ENCODE measurements at regions not wholly inside any gene's neighbourhood (a gene's known extent, or its start where the extent isn't known, plus 50 kb on each side); places are given as distances from the start of the nearest gene placed in this dataset.

DNA sequence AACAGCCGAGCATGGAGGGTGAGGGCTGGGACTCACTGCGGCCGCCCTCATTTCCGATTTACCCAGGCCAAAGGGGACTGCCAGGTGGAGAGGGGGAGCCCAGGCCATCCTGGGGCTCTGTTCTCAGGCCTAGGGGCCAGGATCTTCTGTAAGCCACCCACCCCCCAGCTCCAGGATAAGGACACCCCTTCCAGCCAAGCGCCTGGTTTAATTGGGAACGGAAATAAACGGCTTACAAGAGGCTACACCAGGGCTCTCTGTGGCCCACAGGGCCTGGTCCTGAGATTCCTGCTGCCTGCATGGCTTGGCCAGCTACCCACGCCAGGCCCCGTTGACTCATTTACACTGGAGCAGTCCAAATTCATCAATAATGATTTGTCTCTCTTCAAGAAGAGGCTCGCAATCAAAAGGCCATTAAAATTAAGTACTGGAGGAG, 68.1 kb upstream of the TOP1 start:
- intact Hi-C loops (cut with DNase I): no loop called here
- peak in 3 of 42 donors; percentile 4 to 33 (median 31) for DNase-seq

DNA sequence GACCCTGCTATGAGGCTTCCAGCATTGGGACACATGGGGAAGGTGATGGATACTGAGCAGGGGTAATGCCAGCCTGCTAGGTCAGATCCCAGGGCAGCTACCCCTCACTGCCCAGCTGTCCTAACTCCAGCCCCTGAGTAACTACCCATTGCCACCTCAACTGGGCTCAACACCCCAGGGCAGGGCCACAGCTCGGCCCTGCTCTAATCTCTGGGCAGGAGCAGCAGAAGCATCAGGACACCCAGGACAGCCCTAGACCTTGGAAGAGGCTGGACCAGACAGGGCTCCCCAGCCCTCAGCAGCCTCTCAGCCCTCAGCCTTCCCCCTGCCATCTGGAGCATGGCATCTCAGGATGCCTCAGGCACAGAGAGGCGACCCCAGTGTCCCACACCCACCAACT, 67.4 kb upstream of the TOP1 start:
- intact Hi-C loops (cut with DNase I): no loop called here
- peak in 1 of 42 donors; percentile 20 for DNase-seq

DNA sequence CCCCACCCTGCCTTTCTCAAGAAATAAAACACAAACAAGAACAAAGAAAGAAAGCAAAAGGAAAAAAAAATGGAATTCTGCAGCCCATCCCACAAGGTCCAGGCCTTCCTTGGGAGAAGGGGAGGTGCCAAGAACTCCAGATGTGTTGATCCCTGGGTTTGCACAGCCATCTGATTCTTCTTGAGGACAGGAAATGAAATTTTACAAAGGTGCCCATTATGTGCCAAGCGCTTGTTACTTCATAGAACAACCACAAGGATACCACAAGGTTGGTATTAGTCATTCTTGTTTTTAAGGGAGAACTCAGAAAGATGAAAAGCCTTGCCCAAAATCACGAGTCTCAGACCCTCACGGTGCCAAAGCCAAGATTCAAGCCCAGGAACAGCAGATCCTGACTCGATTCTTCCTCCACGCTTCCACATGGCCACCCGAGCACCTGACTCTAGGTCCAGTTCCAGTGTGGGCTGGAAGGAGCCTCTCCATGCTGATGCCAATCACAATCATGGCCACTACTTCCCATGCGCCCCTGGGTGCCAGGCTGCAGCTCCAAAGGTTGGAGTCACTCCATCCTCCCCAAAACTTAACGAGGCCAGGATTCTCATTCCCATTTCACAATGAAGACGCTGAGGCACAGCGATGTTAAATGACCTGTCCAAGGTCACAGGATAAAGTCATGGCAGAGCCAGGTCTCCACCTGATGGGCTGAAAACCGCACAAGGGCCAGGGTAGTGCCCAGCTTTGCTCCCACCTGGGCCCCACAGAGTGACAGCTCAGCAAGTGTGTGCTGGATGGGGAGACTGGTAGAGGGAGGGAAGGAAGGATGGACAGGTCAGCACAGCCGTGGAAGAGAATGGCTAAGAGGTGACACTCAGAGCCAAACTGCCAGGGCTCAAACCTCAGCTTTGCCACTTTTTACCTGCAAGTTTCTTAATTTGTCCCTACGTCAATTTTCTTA, 66.7 kb upstream of the TOP1 start:
- intact Hi-C loops (cut with DNase I): no loop called here
- peak in 2 of 42 donors; percentile 25 to 34 for DNase-seq

DNA sequence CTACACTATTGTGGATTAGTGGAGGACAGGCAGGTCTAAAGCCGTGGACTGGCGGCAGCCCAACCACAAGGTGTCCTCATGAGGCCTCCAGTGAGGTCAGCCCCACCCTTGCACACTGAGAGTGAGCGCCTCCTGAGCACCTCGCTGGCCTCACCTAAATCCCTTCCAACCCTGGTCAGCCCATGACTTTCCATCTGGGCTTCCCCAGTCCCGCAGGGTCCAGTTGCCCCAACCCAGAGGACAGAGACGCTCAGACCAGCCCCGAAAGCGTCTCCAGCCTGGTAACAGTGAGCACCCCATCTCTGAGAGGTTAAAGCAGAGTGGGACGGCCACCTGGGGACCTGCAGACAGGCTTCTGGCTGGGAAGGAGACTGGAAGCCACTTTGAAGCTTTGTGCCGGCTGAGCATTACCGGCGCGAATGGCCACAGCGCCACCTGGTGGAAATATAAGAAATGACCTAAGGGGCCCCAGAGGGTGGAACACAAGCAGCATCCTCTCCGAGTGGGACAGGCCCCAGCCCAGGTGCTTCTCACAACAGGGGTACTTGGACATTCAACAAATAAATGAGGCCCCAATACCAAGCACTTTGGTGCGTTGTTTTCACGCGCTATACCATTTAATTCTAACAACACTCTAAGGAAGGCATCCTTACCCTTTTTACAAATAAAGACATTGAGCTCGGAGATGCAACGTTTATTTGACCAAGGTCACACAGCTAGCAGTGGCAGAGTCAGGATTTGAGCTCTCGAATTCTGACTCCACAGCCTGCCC, 65.7 kb upstream of the TOP1 start:
- intact Hi-C loops (cut with DNase I): no loop called here
- DNase-seq: peak; percentile 45 to 91 (median 78)

DNA sequence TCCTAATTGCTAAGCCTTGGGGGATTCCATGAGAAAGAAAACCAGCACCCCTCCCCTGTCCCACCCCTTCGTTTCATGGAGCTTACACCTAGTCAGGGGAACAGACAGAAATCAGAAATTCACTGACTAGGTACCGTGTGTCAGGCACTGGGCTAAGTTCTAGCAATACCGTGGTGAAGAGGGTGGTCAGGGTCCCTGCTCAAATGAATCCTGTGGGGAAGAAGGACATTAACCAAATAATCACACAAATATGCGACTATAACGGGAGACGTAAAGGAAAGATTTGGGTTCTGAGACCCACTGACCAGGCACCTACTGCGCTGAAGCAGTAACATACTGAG, 65.1 kb upstream of the TOP1 start:
- peak in 2 of 42 donors; percentile 22 to 24 for DNase-seq
- intact Hi-C loops (cut with DNase I): no loop called here

DNA sequence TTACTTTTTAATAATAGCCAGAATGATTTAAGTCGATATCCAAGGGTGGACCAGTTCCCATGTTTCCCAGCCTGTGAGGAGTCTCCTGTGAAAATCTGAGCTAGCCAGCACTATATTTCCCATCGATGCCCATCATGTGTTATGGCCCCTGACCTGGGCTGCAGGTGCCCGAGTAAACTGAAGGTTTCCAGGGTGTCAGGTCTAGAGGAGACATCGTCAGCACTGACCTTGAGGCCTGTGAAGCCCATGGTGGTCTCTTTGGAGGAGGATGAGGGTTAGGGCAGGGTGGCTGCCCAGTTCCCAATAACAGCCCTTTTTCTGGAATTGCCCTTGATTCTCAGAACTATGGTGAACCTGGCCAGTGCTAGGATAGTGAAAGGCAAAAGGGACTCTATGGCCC, 63.0 kb upstream of the TOP1 start:
- intact Hi-C loops (cut with DNase I): loop anchor here (5.0 kb wide), 1 partner anchor 127 kb away; no protein-coding TSS in a partner anchor
- DNase-seq: peak in 3 of 42 donors; percentile 4 to 13 (median 7)

DNA sequence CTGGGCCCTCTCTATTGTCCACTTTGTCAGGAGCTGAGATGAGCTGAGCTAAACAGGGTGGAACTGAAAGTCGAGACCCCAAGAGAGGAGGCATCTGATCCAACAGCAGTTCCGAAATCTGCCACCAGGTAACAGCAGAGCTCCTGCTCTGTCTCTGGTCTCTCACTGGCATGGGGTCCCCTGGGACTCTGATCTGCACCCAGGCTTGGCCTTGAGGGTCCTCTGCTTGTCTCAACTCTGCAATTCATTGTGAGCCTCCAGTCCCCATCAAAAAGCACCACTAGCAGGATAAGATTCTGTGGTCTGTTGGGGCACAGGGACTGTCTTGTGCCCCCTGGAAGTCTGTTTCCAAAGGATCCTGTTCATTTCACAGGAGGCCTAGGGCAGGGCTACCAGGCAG, 62.5 kb upstream of the TOP1 start:
- peak in 3 of 42 donors; percentile 18 to 29 (median 20) for DNase-seq
- intact Hi-C loops (cut with DNase I): loop anchor here (5.0 kb wide), 1 partner anchor 126 kb away; no protein-coding TSS in a partner anchor

DNA sequence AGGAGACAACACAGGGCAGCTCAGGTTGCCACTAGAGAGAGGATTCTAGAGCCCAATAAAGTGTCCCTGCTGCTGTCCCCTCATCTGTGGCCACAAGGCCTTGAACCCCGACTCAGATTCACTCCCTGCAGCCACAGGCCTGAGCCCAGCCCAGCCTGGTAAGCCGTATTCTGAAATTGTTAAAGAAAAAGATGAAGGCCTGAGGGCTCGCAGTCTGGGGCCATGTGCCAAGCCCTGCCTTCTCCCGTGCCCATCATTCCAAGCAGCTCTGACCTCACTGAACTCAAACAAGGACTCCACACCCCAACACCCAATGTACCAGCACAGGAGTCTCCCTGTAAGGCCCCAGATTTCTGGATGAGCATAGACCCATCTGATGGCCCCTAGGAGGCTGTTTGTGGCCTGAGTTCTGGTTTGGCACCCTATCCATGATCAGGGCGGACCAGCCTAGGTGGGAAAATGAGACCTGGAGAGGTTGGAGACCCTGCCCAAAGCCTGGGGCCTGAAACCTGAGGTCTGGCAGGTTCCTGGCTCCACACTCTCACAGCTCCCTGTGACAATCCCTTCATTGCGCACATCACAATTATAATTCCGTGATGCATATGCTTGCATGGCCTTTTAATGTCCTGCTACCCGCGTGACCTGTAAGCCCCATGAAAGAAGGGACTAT, 62.0 kb upstream of the TOP1 start:
- intact Hi-C loops (cut with DNase I): loop anchor here (5.0 kb wide), 1 partner anchor 126 kb away; no protein-coding TSS in a partner anchor
- DNase-seq: peak in 3 of 42 donors; percentile 14 to 25 (median 21)

DNA sequence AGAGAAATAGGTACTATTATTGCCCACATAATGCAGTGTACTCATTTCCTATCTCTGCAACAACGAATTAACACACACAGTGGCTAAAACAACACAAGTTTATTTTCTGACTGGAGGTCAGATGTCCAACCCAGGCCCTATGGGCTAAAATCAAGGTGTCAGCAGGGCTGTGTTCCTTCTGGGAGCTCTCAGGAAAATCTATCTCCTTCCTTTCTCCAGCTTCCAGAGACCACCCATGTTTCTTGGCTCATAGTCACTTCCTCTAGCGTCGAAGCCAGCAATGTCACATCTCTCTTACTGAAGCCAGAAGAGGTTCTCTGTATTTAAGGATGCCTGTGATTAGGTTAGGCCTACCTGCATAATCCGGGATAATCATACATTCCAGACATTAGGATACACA, 60.9 kb upstream of the TOP1 start:
- intact Hi-C loops (cut with DNase I): loop anchor here (5.0 kb wide), 1 partner anchor 125 kb away; no protein-coding TSS in a partner anchor
- DNase-seq: peak in 2 of 42 donors; percentile 5 to 13

DNA sequence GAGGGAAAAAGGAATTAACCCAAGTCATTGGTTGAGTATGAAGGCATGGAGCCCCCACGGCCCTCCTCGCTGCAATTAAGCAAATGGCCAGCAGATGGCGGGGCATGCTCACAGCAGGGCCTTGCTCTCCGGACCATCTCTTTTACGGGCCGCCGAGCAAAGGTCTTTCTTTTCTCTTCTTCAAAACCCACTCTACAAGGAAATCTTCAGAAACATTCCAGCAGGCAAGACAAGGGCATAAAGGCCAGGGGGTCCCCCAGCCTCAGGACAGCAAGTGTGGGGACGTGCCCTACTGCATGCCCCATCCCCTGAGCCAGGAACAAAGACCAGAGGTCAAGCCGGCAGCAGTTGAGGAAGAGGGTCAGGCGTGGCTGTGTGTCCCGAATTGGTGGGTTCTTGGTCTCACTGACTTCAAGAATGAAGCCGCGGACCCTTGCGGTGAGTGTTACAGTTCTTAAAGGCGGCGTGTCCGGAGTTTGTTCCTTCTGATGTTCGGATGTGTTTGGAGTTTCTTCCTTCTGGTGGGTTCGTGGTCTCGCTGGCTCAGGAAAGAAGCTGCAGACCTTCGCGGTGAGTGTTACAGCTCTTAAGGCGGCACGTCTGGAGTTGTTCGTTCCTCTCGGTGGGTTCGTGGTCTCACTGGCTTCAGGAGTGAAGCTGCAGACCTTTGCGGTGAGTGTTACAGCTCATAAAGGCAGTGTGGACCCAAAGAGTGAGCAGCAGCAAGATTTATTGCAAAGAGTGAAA, 59.6 kb upstream of the TOP1 start:
- DNase-seq: peak; percentile 65 to 95 (median 88)
- intact Hi-C loops (cut with DNase I): loop anchor here (5.0 kb wide), 1 partner anchor 123 kb away; no protein-coding TSS in a partner anchor

DNA sequence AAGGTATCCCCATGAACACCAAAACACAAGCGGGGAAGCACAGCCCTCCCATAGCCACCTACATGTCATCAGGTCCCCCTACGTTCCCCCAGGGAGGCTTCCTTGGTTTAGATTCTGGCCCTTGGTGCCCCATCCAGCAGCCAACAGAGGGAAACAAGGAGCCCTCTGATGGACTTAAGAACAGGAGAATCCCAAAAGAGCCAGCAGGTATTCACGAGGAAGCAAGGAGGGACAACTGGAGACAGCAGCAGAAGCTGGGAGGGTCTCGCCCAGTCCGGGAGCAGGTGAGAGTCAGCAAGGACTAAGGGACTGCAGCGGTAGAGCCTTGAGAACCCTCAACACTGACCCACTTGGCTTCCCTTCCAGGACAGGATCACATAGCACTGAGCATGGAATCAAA, 58.4 kb upstream of the TOP1 start:
- intact Hi-C loops (cut with DNase I): no loop called here
- DNase-seq: peak in 3 of 42 donors; percentile 10 to 29 (median 16)

DNA sequence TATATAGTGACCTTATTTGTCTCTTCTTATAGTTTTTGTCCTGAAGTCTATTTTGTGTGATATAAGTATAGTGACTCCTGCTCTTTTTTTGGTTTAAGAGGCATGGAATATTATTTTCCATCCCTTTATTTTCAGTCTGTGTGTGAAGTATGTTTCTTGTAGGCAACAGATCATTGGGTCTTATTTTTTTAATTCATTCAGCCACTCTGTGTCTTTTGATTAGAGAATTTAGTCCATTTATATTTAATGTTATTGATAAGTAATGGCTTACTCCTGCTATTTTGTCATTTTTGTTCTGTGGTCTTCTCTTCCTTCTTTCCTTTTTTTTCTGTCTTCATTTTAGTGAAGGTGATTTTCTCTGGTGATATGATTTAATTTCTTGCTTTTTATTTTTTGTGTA, 51.4 kb upstream of the TOP1 start:
- intact Hi-C loops (cut with DNase I): no loop called here
- DNase-seq: no peak

DNA sequence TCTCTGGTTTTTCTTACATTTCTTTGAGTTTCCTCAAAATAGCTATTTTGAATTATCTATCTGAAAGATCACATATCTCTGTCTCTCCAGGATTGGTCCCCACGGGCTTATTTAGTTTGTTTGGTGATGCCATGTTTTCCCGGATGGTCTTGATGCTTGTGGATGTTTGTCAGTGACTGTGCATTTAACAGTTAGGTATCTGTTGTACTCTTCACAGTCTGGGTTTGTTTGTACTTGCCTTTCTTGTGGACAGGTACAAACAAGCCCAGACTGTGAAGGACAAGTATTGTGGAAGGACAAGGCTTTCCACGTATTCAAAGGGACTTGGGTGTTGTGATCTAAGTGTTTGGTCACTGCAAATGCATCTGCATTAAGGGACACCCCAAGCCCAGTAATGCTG, 49.9 kb upstream of the TOP1 start:
- intact Hi-C loops (cut with DNase I): no loop called here

More for the DNA sequence above, 49.9 kb upstream of the TOP1 start:
- DNase-seq: no peak
